ENCODE measurements at regions not wholly inside any gene's neighbourhood (a gene's known extent, or its start where the extent isn't known, plus 50 kb on each side); places are given as distances from the start of the nearest gene placed in this dataset.

- TF ChIP-seq CTCF (IDR thresholded peaks at IDR 0.05) (no peak), EP300 (IDR thresholded peaks at IDR 0.05) (no peak), POLR2A (IDR thresholded peaks at IDR 0.05) (no peak), POLR2AphosphoS5 (IDR thresholded peaks at IDR 0.05) (no peak)
Measured at GRCh38 chr5:114883675-114884074, 286.0 kb downstream of the TRIM36 start.
